ENCODE measurements at regions not wholly inside any gene's neighbourhood (a gene's known extent, or its start where the extent isn't known, plus 50 kb on each side); places are given as distances from the start of the nearest gene placed in this dataset.

DNA sequence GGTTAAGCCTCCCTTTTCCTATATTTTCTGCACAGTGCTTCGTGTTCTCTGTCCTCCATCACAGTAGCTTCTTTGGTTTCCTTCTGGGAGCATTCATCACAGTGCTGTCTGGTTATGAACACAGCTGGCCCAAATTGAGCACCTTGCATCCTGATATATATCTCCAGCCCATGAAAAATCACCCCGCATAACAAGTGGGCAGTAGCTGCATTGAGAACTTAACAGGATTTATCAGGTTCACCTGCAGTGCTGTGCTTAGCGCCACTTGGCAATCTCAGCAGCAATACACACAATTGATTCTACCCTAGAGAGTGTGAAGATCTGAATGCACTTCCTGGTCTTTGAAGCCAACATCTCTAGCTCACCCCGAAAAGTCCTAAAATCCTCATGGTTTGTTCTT lies 408.0 kb downstream of the RNF144A start:
- no peak overlapping the region for H3K4me3 ChIP-seq
- no peaks in the 10 kb centered on the region for H3K36me3 ChIP-seq
- no peak for DNase-seq (ENCODE audit: low read depth in 1 of 2, low spot score in 1 of 2)
- TF ChIP-seq, protein P1, sequence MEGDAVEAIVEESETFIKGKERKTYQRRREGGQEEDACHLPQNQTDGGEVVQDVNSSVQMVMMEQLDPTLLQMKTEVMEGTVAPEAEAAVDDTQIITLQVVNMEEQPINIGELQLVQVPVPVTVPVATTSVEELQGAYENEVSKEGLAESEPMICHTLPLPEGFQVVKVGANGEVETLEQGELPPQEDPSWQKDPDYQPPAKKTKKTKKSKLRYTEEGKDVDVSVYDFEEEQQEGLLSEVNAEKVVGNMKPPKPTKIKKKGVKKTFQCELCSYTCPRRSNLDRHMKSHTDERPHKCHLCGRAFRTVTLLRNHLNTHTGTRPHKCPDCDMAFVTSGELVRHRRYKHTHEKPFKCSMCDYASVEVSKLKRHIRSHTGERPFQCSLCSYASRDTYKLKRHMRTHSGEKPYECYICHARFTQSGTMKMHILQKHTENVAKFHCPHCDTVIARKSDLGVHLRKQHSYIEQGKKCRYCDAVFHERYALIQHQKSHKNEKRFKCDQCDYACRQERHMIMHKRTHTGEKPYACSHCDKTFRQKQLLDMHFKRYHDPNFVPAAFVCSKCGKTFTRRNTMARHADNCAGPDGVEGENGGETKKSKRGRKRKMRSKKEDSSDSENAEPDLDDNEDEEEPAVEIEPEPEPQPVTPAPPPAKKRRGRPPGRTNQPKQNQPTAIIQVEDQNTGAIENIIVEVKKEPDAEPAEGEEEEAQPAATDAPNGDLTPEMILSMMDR (IDR thresholded peaks at IDR 0.05; ENCODE audit: low read depth, low read length): no peak
- no peaks in the 10 kb centered on the region for H3K9me3 ChIP-seq (ENCODE audit: low read depth)
- H3K27me3 ChIP-seq: no peaks in the 10 kb centered on the region
- no peak overlapping the region for H3K27ac ChIP-seq
- H3K4me1 ChIP-seq (ENCODE audit: low read depth): no peaks in the 10 kb centered on the region

DNA sequence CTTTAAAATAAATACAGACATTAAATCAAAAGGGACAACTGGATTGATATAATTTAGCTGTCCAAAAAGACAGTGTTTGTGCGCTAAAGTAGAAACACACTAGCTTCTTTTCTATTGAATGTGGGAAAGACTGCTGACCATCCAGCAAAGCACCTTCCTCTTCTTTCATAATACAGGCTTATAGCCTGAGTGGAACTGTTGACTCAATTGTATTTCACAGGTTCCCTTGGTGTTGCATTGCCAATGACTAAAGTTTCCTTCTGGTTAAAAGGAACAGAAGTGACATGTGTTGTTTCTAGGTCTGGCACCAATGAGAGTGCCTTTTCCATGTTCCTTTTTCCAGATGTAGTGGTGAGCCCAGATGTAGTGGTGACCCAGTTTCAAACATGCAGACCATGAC lies 412.3 kb downstream of the RNF144A start:
- H3K27ac ChIP-seq: no peak overlapping the region
- no peaks in the 10 kb centered on the region for H3K9me3 ChIP-seq (ENCODE audit: low read depth)
- H3K4me1 ChIP-seq (ENCODE audit: low read depth): no peaks in the 10 kb centered on the region
- TF ChIP-seq, protein P1 (IDR thresholded peaks at IDR 0.05; ENCODE audit: low read depth, low read length): no peak
- H3K27me3 ChIP-seq: no peaks in the 10 kb centered on the region
- H3K36me3 ChIP-seq: no peaks in the 10 kb centered on the region
- no peak overlapping the region for H3K4me3 ChIP-seq
- DNase-seq (ENCODE audit: low read depth in 1 of 2, low spot score in 1 of 2): no peak

DNA sequence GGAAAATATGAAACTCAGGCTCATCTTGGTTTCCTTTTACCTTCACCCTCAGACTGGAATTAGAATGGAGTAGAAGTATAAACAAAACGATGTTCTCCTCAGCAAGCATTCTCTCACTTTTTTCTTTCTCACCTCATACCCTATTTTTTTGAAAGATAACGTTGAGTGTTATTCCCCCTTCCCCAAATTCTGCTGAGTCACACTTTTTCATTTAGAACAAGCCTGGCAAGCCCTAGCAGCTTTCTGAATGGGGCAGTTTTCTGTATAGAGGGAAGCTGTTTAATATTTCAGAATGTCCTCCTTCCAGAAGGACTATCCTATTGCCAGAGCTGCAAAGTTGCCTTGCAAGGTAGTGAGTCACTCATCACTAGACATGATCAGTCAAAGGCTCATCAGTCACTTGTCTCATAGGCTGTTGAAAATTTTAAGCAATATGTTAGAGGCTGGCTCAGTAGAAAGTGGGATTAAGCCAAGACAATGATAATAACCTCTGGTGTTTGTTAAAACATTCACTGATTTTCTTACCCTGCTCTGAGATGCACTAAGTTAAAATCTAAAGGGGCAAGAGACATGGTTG lies 416.1 kb downstream of the RNF144A start:
- Histone ChIP-seq H3K4me1 (ENCODE audit: low read depth) (no peaks in the 10 kb centered on the region), H3K27me3 (no peaks in the 10 kb centered on the region), H3K9me3 (ENCODE audit: low read depth) (no peaks in the 10 kb centered on the region), H3K36me3 (no peaks in the 10 kb centered on the region), H3K4me3 (no peak overlapping the region), H3K27ac (no peak overlapping the region)
- TF ChIP-seq, protein P1 (IDR thresholded peaks at IDR 0.05; ENCODE audit: low read depth, low read length): no peak
- DNase-seq (ENCODE audit: low read depth in 1 of 2, low spot score in 1 of 2): no peak

DNA sequence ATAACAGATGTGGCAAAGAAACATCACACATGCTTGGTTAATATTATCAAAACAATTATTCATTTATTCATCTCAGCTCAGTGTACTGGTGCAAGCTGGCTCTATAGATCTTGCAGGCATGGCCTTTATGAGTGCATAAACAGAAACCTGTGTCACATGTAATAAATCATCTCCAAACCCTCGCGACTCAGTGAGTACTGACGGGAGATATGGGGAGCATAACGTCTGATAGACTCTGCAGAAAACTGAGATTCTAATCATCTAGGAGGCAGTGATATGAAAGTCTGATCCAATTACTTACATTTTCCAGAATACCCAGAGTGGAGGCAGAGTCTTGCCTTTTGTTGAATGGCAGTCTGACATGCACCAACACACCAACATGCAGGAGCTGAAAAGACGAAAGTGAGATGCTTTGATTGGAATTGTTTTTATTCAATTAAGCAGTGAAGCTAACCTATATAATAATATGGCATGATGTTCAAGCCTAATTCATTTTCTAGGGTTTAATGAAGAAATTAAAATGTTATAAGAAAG lies 416.8 kb downstream of the RNF144A start:
- DNase-seq (ENCODE audit: low read depth in 1 of 2, low spot score in 1 of 2): no peak

DNA sequence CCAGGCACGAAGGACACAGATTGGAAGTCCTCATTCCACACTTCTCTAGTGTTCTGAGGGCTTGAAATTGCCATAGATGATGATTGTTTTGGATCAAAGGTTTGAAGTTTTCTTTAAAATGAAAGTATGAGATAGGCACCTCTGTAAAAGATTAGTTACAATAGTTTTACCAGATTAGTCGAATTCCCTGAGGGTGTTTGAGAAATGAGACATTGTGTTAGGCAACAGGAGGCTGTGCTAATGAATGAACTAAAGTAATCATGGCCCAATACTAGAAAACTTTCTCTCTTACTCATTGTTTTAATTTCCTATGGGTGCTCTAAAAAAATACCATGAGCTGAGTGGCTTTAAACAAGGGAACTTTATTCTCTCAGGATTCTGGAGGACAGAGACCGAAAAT lies 421.7 kb downstream of the RNF144A start:
- no peak overlapping the region for H3K27ac ChIP-seq
- DNase-seq (ENCODE audit: low read depth in 1 of 2, low spot score in 1 of 2): no peak
- TF ChIP-seq, protein P1 (IDR thresholded peaks at IDR 0.05; ENCODE audit: low read depth, low read length): no peak
- H3K36me3 ChIP-seq: no peaks in the 10 kb centered on the region
- no peaks in the 10 kb centered on the region for H3K9me3 ChIP-seq (ENCODE audit: low read depth)
- no peaks in the 10 kb centered on the region for H3K27me3 ChIP-seq
- no peak overlapping the region for H3K4me3 ChIP-seq
- H3K4me1 ChIP-seq (ENCODE audit: low read depth): no peaks in the 10 kb centered on the region

More for the DNA sequence above, 416.8 kb downstream of the RNF144A start:
- Histone ChIP-seq H3K4me3 (no peak overlapping the region), H3K36me3 (no peaks in the 10 kb centered on the region), H3K27me3 (no peaks in the 10 kb centered on the region), H3K4me1 (ENCODE audit: low read depth) (no peaks in the 10 kb centered on the region), H3K9me3 (ENCODE audit: low read depth) (no peaks in the 10 kb centered on the region), H3K27ac (no peak overlapping the region)
- TF ChIP-seq, protein P1 (IDR thresholded peaks at IDR 0.05; ENCODE audit: low read depth, low read length): no peak
